IPS-NIHi11 (cell line): ENCODE measurements at regions not wholly inside any gene's neighbourhood (a gene's known extent, or its start where the extent isn't known, plus 50 kb on each side); places are given as distances from the start of the nearest gene placed in this dataset.

Experiments used
- DNase-seq: peaks from one replicate; pipeline ENCODE4 v3.0.0; 2012; ENCODE audit warnings: mixed read lengths, low spot score

DNA sequence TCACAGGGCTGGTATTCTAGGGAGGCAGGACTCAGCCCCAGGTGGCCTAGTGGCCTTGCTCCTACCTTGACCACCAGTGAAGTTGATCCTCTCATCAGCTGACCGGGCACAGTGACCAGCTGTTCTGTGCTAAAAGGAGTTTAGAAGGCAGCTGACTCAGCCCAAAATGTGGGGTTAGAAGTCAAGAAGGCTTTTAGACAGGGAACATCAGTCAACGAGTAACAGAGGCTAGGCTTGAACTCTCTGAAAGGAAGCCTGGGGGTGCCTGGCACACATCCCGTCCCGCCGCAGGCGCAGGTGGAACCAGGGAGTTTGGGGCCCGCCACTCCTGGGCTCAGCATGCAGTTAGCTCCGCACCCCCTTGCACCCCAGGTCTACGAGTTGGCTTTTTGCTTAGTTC is 114.9 kb upstream of the SLC45A1 start:
- no peak for DNase-seq

DNA sequence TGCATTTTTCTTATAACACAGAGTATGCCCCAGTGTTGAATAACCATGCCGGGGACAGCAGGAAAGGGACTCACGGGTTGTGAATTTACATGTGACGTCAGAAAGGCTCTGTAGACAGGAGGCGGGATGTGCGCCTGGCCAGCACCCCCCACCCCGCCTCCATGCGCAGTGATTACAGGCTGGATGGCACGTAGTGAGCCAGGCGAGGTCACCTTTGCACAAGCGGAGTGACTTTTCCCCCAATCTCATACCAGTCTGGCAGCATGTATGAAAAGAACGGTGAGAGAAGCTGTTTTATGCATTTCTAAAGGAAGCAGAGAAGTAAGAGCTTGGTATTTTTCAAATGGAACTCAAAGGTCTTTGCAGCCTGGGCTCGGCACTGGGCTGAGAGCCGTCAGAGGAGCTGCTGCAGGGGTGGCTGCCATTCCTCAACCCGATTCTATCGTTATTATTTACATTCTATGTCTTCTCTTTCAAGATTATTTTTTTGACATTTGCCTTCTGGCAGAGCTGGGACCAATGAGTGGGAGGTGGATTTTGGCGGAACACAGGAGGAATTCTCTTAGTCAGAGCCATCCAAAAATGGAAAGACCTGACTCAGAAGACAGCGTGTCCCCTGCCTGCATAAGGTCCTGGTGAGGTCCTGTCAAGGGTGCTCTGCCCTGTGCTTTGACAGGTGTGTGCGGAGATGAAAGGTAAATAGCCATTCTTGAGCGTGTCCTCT is 115.6 kb upstream of the SLC45A1 start:
- DNase-seq = peak; percentile 51

DNA sequence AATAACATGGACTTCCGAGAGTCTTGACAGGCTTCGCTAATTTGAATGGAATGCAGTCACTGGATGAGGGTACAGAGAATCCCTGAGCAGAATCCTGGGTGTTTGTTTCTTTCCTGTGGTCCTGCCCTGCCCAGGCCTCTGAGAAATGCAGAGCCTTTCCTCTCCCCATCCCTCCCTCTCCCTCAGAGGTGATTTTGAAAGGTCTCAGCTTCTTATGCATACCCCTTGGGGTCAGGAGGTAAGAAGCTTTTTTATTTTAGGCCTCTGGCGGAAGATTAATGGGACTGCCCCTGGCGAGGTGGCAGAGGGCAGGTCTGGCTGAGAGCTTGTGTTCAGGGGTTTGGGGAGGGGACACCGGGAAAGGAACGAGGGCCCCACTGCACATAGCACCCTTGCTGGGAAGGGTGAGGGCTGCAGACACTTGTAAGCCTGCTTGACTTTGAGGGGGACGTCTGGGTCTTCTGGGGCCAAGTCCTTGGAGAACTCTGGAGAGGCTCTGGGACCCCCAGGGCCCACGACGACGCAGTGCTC is 116.5 kb upstream of the SLC45A1 start:
- peak; percentile 46 for DNase-seq

DNA sequence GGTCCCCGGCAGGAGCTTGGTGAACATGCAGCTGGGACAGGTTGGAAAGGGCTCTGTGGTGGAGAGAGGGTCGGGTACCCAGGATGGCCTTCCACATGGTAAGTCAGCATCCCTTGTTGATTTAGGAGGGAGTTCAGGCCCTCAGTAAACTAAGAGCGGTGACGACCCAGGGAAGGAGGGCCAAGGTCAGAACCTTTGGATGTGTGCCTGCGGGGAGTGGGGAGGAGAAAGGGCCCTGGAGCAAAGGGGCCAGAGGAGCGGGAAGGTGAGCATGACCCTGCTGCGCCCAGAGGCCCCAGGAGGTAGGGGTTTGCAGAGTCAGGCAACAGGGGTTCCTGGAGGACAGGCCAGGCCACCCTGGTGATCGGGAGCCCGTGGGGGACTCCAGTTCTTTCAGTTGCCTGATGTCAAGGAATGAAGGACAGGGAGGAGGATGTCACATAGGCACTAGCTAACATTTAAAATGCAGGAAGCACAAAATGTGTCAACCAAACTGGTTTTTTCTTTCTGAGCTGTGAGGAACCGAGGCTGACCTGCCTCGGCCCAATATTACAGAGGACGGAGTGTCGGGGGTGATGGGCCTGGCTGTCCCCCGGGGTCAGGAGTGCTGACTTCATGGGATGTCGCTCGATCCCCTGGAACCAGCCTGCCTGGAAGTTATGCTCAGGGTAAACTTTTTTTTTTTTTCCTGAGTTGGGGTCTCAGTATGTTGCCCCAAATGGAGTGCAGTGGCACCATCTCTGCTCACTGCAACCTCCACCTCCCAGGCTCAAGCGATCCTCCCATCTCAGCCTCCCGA is 117.4 kb upstream of the SLC45A1 start:
- no peak for DNase-seq

DNA sequence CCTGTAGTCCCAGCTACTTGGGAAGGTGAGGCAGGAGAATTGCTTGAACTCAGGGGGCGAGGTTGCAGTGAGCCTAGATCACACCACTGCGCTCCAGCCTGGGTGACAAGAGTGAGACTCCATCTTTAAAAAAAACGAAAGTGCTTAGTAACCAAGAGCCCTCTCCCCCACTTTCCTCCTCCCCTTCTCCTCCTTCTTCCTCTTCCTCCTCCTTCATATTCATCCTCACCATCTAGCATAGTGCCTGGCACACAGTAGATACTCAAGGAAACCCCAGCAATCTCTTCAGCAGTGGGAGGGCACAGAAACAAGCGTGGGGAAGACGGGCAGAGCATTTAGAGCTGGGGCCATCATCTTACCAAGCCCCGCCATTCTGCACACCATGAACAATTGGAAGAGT is 119.4 kb upstream of the SLC45A1 start:
- no peak for DNase-seq

DNA sequence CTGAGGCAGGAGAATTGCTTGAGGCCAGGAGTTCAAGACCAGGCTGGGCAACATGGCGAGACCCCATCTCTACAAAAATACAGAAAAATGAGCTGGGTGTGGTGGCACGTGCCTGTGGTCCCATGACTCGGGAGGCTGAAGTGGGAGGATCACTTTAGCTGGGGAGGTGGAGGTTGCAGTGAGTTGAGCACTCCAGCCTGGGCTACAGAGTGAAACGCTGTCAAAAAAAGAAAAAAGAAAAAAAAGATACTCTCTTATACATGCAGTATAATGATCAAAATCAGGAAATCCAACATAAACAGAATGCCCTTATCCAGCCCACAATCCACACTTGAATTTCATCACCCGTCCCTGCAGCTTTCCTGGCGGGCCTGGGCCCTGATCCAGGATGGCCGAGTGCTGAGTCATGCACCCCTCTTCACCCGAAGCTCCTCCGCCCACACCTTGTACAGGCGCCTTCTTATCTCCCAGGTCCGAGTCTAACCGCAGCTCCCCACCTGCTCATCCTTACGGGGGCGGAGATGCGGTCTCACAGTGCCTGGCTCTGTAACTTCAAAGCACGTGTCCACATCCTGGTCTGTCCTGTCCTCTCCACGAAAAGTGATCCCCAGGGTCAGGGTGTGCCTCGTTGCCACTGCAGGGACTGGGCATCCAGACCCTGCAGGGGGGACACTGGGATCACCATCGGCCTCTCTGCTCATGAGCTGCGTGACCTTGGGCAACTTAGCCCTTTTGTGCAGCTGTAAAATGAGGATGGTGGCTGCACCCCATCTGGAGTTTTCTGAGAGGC is 120.2 kb upstream of the SLC45A1 start:
- peak; percentile 46 for DNase-seq

DNA sequence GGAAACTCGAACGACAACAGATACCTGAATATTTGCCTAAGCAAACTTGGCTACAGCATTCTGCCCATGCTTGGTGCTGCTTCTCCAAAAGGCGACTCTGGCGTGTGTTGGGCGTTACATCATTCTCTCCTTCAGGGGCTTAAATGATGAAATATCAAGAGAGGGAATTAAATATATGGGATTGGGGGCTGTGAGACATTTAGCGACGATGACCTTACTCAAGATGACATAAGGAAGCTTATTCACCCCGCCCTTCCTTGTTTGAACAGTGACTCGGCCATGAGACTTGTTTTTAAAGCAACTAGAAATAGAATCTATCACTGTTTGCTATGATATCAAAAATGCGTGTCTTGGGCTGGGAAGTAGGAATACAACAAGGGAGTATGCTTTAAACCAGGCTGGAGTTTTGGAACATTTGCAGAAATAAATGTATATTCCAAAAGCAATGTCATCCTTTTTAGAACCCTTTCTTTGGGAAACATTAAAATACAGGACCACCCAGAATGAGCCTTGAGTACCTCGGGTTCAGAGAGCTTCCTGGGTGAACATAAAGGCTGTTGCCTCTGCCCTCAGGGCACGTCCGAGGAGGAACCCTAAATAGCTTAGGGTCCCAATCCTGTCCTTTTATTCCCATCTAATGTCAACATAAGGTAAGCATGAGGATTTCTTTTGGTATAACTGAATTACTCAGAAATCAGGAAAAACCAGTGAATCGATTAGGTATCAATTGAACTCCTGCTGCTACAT is 123.3 kb upstream of the SLC45A1 start:
- no peak for DNase-seq

DNA sequence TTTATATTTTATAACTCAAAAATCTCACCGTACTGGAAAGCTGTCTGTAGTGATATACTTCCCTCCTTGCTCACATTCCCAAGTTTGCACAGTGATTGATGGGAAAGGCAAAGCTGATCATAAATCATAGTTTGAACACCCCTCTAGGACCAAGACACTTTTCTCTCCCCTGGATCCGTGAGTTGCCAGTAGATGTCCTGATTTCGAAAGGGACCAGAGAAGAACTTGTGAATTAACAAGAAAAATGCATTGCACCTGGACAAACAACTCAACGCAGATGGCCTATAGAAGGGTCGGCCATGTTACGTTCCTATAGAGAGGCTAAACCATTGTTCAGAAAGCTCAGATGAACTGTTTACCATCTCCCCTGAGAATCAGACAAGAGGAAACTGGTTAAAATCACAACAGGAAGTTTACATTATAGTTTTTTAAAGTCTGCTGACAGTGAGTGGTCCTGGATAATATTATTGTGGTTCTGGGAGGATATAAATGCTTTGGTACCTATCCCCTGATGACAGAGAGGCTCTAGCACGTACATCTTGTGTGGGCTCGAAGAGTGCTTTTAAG is 124.0 kb upstream of the SLC45A1 start:
- DNase-seq = no peak

DNA sequence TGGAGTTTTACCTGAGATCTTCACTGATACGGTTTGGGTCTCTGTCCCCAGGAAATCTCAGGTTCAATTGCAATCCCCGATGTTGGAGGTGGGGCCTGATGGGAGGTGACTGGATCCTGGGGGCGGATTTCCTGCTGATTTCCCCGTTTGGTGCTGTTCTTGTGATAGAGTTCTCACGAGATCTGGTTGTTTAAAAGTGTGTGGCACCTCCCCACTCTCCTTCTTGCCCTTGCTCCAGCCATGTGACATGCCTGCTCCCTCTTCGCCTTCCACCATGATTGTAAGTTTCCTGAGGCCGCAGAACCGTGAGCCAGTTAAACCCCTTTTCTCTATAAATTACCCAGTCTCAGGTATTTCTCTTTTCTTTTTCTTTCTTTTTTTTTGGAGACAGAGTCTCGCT is 126.4 kb upstream of the SLC45A1 start:
- no peak for DNase-seq

DNA sequence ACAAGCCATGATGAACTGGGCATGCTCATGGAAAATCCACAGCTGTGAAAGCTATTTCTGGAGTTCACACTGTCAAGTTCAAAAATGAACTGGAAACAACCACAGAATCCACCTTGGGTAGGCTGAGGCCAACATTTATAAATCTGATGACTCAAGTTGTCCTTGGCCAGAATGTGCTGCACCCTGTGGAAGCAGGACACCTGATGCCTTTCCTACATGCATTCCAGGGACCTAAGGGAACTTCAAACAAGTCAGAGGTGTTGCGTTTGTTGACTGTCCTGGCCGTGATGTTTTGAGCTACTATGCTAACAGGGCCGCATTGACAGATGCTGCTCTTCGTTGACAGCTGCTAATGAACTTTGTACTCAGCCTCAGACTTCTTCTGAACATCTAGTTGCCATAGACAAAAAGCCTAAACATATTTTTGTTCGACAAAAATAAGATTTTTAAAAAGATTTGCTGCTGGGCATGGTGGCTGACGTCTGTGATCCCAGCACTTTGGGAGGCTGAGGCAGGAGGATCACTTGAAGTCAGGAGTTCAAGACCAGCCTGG is 127.9 kb upstream of the SLC45A1 start:
- DNase-seq = no peak

DNA sequence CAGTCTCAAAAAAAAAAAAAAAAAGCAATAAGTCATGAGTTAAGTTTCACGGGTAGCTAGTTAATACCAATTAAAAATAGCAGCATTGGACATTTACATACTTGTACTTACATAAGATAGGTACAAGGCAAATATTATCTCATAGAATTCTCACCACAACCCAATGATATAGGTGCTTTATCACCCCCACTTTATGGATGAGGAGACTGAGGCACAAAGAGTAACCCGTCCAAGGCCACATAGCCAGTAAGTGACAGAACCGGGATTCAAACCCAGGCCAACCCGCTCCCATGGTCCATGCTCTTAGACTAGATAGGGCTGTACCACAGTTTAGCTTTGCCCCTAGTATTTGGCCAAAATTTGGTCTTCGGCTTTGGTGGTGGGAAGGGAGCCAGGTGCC is 132.5 kb upstream of the SLC45A1 start:
- no peak for DNase-seq

DNA sequence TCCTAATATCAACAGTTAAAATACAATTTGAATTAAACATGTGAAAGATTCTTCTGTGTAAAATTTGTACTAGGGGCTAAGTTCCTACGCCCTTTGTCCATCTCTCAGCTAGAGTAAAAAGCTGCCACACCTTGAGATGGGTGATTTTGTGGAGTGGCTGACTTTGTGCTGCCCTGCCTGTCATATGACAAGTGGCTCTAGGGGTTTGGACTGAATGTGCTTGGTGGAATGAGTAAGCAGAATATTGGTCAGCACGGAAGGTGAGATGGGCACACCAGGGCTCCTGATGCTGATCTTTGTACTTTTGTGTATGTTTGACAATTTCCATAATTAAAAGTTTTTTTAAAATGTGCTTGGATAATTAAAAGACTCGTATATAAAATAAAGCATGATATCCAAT is 133.6 kb upstream of the SLC45A1 start:
- DNase-seq = no peak

DNA sequence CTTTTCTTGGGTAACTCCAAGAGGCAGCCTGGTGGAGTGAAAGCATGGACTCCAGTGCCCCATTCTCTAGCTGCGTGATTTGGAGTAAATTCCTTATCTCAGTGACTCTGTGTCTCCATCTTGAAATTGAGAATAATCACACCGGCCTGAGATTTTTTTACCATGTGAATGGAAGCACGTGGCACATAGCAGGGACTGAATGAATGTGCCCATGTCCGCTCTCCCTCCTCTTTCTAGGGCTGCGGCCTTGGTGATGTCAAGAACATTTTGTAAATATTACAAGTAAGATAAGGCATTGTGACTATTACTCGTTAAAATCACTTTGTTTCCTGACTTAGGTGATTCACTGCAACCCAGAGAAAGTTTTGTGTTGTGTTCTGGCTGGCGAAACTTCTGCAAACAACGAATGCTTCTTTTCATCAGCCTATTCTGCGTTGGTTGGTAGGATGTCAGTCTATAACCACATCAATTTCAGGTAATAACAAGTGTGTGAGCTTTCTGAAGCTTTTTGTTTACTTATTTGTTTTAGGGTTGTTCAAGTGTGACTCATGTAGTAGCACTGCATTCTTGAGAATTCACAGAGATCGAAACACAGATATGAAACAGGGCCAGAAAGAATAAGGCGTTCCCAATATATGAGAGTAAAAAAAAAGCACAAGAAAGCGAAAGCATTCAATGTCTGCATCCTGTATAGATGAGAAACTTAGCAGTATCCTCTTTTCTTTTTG is 135.7 kb upstream of the SLC45A1 start:
- no peak for DNase-seq

DNA sequence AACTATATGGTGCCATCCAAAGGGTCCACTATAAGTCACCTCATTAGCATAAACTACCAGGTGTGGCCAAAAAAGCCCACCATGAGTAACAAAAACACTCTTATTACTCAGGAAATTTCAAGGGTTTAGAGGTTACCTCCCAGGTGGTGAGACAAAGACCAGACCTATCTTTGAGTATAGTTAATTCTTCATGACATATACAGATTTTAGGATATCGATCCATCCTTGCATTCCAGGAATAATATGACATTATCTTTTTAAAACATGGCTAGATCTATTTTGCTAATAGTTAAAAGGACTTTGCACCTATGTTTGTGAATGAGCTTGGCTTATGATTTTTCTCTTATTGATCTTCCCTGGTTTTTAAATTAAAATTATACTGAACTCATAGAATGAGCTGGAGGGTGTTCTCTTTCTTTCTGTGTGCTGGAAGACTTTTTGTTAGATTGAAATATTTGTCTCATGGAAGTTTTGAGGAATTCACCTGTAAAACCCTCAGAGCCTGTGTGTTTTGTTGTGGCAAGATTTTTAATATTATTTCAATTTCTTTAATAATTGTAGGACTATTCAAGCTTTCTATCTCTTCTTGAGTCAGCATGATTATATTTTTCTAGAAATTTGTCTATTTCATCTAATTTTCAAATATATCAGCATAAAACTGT is 138.7 kb upstream of the SLC45A1 start:
- no peak for DNase-seq

DNA sequence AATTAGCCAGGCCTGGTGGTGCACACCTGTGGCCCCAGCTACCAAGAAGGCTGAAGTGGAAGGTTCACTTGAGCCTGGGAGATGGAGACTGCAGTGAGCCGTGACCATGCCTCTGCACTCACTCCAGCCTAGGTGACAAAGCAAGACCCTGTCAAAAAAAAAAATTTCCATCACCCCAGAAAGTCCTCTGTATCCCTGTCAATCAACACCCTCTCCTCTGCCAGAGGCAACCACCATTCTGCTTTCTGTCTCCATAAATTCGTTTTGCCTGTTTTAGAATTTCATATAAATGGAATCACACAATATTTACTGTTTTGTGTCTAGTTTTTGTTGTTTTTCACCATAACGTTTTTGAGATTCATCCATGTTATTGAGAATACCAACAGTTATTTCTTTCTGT is 141.6 kb upstream of the SLC45A1 start:
- DNase-seq = no peak

DNA sequence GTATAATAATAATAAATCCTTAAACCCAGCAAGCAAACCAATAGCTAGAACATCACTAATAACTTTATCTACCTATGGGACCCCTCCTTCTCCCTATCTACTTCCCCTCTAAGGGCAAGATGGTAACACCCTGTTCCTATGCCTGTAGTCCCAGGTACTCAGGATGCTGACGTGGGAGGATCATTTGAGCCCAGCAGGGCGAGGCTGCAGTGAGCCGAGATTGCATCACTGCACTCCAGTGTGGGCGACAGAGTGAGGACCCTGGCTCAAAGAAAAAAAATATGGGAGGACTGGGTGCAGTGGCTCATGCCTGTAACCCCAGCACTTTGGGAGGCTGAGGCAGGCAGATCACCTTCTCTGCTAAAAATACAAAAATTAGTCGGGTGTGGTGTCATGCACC is 143.1 kb upstream of the SLC45A1 start:
- DNase-seq = no peak

DNA sequence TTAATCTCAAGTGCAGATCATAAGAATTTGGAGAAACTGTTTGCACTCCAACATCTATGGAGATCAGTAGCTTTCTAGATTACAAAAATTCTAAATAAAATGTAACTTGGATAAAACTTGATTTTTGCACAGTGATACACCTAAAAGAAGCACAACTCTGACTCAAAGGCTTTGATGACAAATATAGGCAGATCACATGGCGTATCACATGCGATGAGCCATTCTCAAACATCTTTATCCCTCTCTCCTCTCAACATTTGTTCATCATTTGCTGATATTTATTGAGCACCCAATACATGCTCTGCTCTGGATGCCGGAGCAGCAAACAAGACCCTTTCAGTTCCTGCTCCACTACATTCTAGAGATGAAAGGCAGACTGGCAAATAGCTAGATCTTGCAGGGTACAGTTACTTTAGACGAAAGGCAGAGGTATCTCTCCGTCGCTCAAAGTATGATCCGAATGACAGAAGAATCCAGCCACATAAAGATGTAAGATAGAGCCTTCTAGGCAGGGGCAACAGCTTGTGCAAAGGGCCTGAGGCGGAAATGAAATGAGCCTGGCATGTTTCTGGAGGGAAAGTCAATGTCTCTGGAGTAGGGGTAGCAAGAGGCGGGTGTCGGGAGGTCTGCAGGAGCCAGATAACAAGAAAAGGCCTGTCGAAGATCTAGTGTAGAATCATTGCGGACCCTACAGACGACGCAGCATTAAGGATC is 145.8 kb upstream of the ERRFI1 start:
- no peak for DNase-seq

DNA sequence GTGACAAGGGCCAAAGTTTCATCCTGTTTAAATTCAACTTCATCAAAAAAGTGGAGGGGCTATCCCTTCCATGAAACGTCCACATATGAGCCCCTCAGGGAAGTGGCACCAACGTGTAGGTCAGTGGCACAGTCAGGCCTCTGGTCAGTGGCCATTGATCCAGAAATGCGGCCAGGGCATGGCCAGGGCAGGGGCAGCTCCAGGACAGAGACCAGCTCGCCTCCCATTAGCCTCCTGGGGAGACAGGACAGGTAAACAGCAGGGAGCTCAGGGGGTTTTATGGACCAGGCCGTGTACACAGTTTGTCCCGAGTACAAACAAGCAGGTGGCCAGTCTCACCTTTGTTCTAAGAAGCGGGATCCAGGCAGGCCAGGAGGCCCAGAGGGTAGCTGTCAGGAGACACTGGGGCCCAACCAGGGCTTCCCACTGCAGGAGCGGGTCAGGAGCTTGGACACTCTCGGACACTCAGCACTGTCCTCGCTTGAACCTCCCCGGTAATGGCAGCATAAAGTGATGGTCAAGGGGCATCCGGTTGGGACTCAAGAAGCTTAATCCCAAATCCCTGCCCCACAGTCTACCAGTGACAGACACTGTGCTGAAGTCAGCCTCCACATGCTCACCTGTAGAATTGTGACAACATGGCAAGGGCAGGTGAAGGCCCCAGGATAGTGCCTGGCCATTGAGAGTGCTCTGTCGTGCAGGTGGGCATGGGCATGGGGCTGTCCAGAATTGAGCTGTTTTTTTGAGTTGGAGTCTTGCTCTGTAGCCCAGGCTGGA is 144.1 kb upstream of the ERRFI1 start:
- DNase-seq = no peak
